ENCODE measurements at regions not wholly inside any gene's neighbourhood (a gene's known extent, or its start where the extent isn't known, plus 50 kb on each side); places are given as distances from the start of the nearest gene placed in this dataset.

DNA sequence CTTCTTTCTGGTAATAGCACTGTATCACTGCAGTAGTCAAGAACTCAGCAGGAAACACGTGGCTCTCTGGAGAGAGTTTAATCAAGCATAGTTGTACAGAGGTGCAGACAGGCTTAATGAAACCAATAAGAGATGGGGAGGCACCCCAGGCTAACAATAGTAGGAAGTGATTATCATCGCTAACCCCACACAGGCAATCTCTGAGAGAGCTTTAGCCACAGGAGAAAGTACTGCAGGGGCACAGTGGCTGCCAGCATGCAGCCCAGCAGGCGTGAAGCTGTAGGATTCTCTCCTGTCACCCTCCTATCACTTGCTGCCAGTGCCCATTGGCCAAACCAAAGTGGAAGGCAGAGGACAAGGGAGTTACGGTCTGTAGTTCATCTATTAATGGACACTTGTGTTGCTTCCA lies 450.0 kb upstream of the RASGEF1B start:
- no peak for DNase-seq

DNA sequence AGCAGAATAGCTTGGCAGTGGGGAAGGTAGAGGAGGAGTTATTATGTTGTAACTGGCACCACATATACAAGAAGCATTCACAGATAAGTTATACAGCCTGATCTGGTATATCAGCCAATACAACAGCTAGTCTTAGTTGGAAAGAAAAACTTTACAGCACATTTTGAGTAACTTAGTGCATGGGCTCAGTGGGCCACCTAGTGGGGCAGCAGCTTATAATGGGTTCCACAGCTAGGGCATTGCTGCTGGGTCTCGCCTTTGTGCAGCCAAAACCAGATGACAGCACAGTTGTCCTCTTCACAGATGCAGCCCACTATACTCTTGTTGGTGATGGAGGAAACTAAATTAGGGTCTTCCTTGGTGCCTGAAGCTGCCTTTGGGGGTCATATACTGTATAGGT lies 448.1 kb upstream of the RASGEF1B start:
- DNase-seq: no peak

DNA sequence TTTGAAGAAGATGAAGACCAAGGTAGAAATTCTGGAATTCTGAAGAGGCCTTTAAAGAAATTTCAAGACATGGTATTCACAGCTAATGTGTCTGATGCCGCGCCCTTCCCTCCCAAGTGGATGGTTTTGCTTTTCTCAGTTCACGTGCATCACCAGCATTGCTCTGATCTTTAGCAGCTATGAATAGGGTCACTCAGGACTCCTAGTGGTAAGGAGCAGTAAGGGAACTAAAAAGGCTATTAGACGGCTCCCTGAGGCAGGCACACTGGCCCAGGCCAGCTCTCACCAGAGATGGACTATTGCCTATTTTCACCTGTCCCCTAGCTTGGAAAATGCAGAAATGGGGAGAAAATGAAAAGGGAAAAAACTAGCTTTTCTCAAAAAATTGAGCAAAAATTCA lies 447.5 kb upstream of the RASGEF1B start:
- DNase-seq: peak; percentile 8 to 24

DNA sequence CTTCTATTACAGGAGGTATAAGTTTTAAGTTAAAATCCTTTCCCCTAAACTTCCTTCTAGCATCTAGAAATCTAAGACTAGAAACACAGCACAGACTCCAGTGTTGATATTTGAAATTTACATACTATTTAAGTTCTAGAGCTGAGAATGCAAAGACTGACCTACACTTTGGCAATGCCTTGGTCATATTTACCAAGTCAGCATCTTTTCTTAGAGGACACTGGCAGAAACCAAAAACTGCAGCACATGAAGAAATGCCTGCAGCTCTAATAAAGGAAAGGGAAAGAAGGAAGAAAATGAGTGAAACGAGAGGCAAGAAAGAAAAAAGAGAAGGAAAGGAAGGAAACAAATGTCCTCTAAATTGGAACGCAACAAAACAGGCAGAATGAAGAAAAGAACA lies 443.7 kb upstream of the RASGEF1B start:
- no peak for DNase-seq

DNA sequence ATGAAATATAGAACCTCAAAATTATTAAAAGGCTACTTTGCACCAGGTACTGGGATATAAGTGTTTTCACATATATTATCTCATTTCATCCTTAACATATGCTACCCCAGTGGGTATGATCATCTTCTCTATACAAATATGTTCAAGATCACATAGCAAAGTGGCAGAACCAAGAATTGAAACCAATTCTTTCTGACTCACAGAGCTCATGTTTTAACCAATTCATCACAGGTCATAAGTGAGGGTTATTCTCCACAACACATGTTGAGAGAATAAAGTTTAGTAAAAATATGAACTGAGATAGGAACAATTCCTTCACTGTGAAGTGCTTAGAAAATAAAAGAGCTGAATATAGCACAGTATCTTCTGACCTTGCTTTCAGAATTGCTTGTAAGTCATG lies 442.9 kb upstream of the RASGEF1B start:
- no peak for DNase-seq

DNA sequence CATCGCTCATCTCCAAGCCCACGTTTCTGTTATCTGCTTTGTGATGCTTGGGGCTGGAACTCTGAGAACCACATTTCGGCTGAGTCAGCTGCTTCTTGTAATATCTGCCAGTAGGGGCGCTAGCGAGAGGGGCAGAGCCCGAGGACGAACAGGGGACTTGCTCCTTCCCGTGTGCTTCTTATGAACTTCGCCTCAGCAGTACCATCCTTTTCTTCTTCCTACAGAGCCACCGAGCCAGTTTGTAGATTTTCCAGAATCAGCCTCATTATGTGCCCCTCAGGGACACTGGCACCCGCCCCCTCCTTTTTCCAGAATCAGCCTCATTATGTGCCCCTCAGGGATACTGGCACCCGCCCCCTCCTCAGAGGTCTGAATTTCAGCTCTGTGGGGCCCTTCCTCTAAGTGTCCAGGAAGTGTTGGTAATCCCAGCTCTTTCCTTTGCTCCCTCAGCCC lies 441.7 kb upstream of the RASGEF1B start:
- DNase-seq: peak in 1 of 2 experiments; percentile 51

DNA sequence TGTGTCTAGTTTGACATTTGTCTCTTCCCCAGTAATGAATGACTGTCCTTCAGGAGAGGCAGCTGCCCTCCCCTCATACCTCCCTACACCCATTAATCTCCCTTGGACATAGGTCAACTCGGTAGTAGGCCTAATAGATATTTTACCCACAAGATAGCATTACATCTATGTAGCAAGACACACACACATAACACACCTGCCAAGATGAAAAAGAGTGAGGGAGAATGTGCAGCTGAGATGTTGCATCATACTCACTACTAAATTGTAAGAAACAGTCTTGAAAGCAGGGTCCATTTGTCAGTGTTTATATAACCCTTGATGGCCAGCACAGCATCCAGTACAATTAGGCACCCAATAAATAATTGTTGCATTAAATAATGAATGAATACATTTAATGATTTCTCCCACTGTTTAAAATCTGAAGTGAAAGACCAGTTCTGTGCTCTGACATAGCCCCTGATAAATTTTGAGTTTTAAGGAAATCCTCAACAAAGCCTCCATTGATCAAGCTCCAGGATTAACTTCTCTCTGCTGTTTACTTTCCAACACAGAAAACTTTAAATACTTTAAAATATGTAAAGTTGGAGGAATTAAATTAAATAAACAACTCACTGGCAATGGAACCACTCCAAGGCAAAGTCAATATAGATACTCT lies 440.8 kb upstream of the RASGEF1B start:
- DNase-seq: no peak

DNA sequence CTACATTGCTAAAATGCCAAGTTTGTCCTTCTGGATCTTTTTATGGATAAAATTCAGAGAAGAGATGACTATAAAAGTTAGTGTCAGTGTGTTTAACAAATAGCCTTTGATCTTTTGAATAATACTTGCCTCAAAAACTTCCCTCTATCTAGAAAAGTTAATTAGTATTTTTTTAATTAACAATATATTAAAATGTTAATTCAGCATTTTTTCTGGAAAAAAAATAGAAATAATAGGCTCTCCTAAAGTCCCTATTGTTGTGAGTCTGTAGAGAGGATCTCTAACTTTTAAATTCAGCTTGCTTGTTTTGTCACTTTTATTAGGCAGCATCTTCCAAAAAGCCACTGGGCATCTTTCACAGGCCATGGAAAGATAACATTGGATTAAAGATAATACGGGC lies 435.2 kb upstream of the RASGEF1B start:
- DNase-seq: no peak

DNA sequence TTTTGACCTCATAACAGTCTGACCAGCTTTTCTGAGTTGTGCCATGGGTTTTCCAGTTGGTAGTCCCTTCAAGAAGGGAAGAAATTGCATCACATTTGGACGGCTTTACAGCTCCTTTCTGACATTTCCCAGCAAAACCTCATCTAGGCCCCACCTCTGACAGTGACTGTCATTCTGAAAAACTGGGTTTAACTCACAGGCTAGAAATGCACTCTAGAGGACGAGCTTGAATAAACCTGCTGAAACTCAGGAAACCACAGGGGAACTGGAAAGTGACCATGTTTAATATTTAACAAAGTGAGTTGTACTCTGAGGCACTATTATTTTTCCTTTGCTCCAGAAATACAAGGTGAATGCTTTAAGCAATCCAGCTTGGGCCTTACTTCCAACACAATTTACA lies 434.3 kb upstream of the RASGEF1B start:
- no peak for DNase-seq

DNA sequence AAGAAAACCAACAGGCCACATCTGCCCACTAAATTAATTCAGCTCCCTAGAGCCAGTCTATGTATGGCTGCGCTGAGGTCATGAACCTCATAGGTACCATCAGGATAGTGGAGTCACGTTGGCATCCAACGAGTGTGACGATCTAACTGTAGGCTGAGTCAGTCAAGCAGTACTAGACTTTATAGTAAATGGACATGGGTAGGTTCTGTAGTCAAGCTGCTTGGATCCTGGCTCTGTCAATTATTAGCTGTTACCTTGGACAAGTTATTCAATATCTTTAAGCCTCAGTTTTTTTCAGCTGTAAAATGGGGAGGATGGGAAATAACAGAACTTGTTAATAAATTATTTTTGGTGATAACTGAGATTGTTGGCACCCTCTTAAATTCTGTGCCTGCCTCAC lies 432.4 kb upstream of the RASGEF1B start:
- no peak for DNase-seq

DNA sequence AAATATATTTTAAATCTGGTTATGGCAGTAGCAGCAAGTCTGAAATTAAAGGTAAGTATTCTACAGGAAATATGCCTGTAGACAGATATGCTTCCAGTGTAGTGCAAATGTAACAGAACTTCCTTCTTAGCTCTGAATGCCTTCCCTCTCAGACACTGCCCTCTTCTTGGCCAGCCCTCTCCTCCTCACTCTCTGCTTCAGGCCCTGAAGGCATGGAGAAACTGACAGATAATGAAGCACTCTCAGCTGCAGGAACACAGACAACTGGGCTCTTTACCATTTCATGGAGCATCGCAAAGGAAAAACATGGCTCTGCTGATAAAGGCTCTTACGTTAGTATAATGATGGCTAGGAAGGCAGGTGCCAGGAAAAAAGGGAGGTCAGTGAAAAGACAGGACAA lies 431.5 kb upstream of the RASGEF1B start:
- DNase-seq: no peak

DNA sequence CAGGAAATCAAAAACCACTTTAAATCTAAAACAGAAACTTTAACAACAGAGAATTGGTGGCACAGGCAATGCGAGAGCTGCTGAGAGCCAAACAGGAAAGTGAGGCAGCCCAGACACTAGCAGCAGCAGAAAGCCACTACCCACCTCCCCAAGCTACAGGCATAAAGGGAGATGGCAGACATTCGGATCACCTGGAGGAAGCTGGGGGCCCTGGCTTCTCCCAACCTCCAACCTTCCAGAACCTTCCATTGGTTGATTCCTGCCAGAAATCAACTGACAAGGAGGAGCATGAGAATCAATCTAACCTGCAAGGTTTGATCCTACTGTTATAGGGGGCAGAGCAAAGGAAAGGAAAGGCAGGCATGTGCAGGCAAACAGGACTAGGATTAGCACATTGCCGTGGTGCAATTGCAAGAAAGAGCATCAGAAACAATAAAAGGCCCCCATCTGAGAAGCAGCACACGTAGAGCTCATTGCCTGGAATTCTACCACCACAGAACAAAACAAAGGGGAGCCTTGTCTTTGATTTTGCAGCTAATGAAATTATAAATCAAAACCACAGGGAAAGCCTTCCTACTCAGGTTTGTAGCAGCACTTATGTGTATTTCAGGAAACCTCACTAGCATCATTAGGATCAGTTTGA lies 427.3 kb upstream of the RASGEF1B start:
- DNase-seq: no peak

DNA sequence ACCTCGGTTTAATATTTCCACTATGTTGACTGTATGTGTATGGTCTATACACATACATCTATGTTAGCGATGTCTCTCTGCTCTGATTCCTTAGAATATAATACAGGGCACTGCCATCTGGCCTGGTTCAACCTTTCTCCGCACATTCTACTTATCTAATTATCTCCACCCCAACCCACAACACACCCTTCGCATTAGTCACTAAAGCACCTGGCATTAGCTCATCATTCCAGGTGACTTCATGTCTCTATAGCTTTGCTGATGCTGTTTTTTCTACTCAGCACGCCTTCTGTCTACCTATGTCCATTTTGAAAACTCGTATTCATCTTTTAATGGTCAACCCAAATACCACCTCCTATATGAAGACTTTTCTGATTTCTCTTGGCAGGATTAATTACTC lies 425.2 kb upstream of the RASGEF1B start:
- no peak for DNase-seq

DNA sequence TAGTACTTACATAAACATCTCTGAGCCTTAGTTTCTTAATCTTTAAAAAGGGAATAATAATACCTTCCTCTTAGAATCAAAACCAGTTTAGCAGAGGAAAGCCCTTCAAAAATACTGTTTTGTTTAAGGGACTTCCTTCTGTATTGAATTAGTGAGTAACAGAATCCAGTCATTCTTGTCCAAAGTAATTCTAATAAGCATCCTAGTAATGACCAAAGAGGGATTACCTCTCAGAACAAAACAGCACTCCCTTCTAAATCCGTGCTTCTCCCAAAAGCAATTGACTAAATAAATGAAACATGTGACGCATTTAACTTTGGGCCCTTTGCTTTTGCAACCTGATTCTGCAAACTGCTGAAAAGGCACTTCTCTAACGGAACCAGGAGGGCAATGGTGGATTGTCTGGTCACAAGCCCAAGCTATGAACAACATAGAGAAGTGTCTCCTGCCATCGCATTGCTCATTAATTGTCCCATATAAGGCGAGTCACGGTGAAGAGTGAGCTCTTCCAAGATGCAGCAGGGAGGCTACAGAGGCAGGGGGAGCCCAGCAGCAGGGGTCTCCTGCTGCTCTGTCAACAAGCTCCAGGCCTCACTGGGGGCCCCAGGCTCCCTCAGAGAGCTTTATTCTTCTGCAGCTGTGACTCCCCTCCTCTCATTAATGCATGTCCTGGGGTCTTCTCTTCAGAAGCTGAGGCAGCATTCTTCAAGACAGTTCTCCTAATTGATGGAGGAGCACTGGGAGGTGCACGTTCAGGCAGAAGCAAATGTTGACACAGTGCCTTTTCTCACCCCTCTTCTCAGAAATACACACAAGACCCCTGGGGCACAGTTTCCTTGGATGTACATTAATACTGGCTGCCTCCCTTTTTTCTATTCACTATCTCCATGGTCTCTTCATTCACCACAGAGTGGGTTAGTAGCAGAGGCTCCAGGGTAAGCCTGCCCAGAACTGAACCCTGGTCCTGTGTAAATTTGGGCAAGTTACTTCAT lies 419.6 kb upstream of the RASGEF1B start:
- no peak for DNase-seq

DNA sequence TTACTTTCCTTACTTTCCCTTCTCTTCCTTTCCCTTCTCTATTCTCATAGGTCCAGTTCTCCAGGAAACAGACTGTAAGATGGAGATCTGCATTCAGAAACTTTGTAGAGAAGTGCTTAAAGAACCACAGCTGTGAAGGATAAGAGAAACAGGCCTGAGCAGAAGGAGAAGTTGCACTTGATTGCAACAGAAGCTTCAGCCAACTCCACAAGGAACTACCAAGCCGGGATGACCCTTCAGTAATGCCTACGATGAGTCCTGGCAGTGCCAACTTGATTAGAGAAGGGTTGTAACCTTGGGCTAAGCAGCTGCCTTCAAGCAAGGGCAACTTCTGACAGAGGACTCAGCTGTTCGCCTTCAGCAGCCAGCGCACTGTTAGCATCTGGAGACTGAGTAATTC lies 413.3 kb upstream of the RASGEF1B start:
- no peak for DNase-seq

DNA sequence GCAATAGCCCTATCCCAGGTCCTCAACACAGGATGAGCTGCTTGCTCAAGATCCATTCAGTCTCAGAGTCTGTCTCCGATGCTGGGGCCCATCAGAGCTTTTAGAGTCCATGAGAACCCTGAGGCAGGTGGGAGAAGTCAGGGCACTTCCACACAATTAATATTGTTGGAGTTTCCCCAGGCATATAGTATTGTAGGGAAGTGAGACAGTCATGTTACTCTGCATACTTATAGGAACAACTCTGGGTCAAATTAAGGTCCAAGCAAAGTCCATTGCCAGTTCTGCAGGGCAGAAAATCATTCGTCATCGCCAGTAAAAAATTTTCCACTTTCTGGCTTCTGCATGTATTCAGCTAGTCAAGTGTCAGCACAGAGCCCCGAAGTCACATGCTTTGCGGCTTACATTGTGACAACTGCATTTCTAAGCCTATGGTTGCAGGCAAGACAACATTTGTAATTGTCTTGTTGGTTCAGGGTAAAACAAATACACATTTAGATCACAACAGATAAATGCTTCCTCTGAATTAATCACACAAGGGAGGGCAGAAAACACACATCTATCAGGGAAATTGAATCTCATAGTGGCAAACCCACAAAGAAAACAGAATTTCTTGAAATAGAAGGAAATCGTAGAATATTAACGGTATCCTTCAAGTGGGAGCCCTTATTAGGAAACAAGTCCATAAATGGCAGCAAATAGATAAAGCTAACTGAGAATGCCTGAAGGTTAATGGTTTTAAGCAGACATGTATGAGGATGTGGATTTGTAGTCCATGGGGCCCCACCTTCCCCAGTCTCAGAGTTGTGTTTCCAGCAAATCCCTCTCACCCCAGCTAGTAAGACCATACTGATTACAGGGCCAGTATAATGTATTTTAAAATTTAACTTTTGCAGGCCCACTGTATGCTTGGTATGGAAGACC lies 412.1 kb upstream of the RASGEF1B start:
- no peak for DNase-seq

DNA sequence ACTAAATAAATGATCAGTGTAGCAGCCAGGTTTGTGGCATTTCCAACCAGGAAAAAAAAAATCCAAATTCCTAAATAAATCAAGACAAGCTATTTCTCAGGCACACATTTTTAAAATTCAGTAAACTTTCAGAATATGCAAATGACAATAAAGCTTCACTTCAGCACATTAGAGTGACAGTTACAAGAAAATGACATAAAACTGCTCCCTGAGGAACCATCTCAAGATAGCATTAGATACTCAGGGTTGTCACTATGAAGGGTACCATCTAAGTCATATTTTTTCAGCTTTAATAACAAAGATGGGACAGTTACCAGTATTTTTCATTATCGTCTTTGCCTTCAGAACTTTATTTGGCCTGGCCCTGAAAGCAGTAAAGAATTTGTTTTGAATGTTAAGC lies 411.3 kb upstream of the RASGEF1B start:
- no peak for DNase-seq

DNA sequence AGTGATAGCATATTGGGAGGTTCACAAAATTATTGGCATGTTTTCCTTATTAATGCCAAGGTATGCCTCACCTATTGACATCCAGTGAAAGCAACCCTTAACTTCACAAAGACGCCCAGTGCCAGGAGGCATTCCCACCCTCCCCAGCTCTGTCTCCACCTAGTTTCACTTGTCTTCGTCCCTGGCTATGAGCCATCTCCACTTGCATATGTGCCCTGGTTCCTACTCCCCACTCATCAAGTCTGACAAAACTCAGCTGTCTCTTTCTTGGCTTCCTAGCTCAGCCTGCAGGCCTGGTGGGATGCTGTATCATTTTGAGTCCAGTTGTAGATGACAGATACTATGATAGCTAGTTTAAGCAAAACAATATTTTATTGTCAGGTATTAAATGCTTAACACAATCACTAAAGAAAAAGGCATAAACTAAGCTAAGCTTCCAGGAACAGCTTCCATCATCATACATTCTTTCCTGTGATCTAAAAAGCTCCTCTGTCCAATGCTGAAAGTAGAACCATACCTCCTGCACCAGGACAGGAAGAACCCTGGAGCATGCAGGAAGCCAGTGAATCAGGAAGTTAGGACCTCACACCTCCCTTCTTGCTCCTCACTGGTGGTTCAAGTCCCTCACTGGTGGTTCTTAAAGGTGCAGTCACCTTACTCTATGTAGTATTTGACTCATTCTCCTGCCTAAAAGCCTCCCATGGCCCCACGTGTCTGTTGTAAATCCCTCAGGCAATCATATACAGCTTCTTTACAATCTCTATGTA lies 410.3 kb upstream of the RASGEF1B start:
- no peak for DNase-seq

DNA sequence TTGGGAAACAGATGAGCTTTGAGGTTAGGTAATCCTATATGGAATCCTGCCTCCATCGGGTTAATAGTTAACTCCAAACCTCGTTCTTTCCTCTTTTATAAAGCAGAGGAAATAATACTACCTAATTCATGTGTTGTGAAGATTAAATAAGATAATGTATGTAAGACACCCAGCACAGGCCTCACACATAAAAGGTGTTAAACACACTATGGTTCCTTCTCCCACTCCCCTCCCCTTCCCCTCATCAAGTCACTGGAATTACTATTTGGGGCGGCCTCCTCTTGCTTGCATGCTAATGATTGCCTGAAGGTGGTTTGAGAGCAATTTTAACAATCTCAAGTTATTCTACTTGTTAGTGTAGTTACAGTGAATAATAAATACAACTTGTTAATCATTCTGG lies 404.4 kb upstream of the RASGEF1B start:
- DNase-seq: no peak

DNA sequence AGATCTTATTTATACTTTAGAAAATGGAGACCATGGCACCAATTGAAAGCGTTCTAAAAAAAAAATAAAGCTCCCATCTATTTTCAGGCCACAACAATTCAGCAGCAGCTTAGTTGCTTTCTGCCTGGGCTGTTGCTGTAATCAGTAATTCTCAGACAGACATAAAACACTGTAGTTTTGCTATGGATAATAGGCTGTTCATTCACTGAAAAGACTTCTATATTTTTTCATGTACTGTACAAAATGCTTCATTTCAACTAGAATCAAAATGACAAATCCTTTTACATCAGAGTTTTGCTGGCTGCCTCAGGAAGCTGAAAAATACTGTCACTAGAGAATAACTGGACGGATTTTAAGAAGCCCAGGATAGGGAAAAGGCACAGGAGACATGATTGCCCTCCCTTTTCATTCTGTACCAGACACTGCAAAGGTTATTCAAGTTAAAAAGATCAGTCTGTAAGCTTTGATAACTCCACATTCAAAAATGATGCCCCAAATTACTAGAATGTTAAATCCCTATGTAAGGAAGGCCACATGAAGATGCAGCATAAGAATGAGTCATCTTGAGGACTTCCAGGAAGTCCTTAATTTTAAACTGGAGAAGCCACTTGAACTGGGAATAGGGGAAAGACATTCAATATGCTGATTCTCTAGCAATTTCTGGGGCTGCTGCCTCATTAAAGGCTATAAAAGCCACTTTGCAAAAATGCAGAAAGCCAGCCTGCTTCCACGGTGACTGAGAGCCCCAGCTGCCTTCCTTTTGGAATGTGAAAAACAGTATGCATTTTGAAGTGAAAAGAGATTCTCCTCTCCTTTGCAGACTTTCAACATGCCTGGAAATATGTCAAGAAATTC lies 403.2 kb upstream of the RASGEF1B start:
- no peak for DNase-seq

DNA sequence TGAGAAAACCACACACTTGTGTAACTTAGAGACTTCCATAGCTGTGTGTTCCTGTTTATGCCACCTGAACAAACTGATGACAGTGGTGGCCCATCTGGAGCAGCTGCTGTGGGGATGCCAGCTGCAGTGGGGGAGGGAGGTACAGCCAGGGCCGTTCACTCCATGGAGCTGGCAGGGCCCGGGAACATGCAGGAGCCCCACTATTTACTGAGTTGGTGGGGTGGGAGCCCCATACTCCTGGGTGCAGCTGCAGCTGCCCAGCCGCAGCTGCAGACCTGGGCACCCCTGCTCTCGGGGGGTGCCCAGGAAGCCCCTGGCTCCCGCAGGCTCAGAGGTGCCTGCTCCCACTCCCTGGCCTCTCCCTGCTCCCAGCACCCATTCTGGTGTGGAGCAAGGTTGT lies 398.6 kb upstream of the RASGEF1B start:
- no peak for DNase-seq

All from NCI-H446 (cell line).